ENCODE measurements at regions not wholly inside any gene's neighbourhood (a gene's known extent, or its start where the extent isn't known, plus 50 kb on each side); places are given as distances from the start of the nearest gene placed in this dataset.

DNA sequence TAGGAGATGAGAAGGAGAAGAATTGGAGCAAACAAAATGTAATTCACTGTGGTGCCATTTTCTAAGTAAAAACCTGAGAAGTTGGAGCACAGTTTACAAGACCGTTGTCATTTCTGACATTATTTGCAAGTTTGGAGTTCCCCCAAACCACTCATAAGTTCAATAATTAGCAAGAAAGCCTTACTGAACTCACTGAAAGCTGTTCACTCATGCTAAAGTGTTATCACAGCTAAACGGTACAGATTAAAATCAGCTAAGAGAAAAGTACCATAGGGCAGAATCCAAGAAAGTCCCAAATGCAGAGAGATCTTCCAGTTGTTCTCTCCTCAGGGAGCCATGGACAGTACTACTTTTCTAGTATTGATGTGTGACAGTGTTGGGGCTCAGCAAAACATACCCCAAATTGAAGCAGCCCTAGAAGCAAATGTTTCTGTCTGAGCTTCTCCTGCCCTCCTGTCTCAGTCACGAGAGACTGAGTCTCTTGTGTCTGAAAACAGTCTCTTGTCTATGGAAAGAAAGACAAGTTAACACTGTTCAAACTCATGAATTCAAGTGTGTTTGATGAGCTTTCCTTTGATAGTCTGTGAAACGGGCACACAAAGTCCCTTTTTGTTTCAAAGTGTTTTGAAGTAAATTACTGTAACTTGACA is 221.2 kb downstream of the GABRG2 start:
- FAIRE-seq (no peak), ATAC-seq (no peak), DNase-seq (ENCODE audit: low read depth in 1 of 2, low spot score in 1 of 2) (no peak)
- POLR2A ChIA-PET, result no interaction called here
- CTCF ChIA-PET, result no interaction called here
- Histone ChIP-seq H3K4me1 (no peaks in the 10 kb centered on the region), H3K9me3 (no peaks in the 10 kb centered on the region; the same call in 2 of the 3 replicates), H3K4me3 (no peak overlapping the region), H3K4me2 (no peak overlapping the region), H3K27ac (no peak overlapping the region)
- WGBS (ENCODE audit: missing lambda C conversion rate), result 3% methylated on average over 4 of the region's 4 CpGs
- TF ChIP-seq HDAC2 (IDR thresholded peaks at IDR 0.05), result no peak
- no peak for TF ChIP-seq MYC (IDR thresholded peaks at IDR 0.05; ENCODE audit: borderline replicate concordance, low read length)
- no peak for TF ChIP-seq NR3C1 (IDR thresholded peaks at IDR 0.05)
- TF ChIP-seq HOXA7 (CRISPR knock-in tag; IDR thresholded peaks at IDR 0.05), result no peak
- no peak for TF ChIP-seq HOXB13 (CRISPR knock-in tag; IDR thresholded peaks at IDR 0.05; ENCODE audit: low read depth)

DNA sequence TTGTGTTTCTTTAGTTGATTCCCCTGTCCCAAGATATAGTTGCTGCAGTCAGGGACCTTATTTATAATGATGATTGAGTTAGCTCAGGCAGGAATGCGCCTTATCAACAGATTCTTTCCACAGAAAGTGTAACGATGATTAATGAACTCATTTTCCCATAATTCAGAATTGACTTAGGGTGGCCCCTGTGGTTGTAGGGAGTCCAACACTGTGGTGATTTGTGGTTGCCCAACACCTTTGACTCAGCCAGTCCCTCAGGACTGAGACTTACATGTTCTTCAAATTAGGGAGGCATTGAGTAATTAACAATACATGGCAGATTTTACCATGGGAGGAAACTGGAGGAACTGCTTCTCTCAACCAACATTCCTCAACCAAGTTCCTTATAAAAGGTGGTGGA is 221.9 kb downstream of the GABRG2 start:
- CTCF ChIA-PET, result no interaction called here
- 24% methylated on average over 2 of the region's 2 CpGs for WGBS (ENCODE audit: missing lambda C conversion rate)

DNA sequence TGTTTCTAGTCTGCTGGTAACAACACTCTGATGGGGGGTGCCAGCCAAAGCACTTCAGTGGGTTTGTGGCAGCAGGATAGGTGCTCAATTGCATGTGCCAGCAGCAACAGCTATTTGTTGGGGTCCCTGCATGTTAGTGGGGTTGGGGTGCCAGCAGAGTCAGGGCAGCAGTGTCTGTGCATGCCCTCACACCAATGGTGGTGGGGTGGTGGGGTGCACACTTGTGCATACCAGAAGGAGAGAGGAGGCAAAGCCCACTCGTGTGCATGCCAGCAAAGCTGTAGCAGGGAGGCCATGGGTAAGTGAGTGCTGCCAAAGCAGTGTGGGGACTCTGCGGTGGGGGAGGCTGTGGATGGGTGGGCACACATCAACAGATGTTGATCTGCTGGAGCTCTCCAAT is 232.2 kb downstream of the GABRG2 start:
- Histone ChIP-seq H3K4me1 (no peaks in the 10 kb centered on the region), H3K4me2 (no peak overlapping the region), H3K9me3 (no peaks in the 10 kb centered on the region; the same call in 2 of the 3 replicates), H3K27ac (no peak overlapping the region), H3K4me3 (no peak overlapping the region)
- 4% methylated on average over 2 of the region's 2 CpGs for WGBS (ENCODE audit: missing lambda C conversion rate)
- CTCF ChIA-PET, result no interaction called here
- ATAC-seq, result no peak
- no peak for DNase-seq (ENCODE audit: low read depth in 1 of 2, low spot score in 1 of 2)
- TF ChIP-seq EHF (CRISPR knock-in tag; IDR thresholded peaks at IDR 0.05) (no peak), ZC3H11A (IDR thresholded peaks at IDR 0.05) (no peak), POLR2A (IDR thresholded peaks at IDR 0.05; ENCODE audit: low read length) (no peak), BHLHE40 (IDR thresholded peaks at IDR 0.05; ENCODE audit: low read depth, low read length) (no peak), FOSB (CRISPR knock-in tag; IDR thresholded peaks at IDR 0.05) (no peak), ZFP36 (IDR thresholded peaks at IDR 0.05; ENCODE audit: borderline replicate concordance, partially characterized antibody) (no peak), EHMT2 (IDR thresholded peaks at IDR 0.05; ENCODE audit: low read depth) (no peak), KDM5A (IDR thresholded peaks at IDR 0.05) (no peak), CHD4 (IDR thresholded peaks at IDR 0.05; ENCODE audit: borderline replicate concordance) (no peak), FOXS1 (CRISPR knock-in tag; IDR thresholded peaks at IDR 0.05) (no peak), RAD21 (conservative IDR thresholded peaks at IDR 0.05 in 1 of 2, IDR thresholded peaks at IDR 0.05 in 1 of 2) (no peak), RCOR1 (IDR thresholded peaks at IDR 0.05; ENCODE audit: low read depth, low read length) (no peak), JUN (IDR thresholded peaks at IDR 0.05) (no peak)
- TF ChIP-seq, protein P1, sequence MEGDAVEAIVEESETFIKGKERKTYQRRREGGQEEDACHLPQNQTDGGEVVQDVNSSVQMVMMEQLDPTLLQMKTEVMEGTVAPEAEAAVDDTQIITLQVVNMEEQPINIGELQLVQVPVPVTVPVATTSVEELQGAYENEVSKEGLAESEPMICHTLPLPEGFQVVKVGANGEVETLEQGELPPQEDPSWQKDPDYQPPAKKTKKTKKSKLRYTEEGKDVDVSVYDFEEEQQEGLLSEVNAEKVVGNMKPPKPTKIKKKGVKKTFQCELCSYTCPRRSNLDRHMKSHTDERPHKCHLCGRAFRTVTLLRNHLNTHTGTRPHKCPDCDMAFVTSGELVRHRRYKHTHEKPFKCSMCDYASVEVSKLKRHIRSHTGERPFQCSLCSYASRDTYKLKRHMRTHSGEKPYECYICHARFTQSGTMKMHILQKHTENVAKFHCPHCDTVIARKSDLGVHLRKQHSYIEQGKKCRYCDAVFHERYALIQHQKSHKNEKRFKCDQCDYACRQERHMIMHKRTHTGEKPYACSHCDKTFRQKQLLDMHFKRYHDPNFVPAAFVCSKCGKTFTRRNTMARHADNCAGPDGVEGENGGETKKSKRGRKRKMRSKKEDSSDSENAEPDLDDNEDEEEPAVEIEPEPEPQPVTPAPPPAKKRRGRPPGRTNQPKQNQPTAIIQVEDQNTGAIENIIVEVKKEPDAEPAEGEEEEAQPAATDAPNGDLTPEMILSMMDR (IDR thresholded peaks at IDR 0.05), result no peak
- TF ChIP-seq, protein P2, sequence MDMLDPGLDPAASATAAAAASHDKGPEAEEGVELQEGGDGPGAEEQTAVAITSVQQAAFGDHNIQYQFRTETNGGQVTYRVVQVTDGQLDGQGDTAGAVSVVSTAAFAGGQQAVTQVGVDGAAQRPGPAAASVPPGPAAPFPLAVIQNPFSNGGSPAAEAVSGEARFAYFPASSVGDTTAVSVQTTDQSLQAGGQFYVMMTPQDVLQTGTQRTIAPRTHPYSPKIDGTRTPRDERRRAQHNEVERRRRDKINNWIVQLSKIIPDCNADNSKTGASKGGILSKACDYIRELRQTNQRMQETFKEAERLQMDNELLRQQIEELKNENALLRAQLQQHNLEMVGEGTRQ (IDR thresholded peaks at IDR 0.05), result no peak
- no peak for FAIRE-seq
- POLR2A ChIA-PET, result no interaction called here

More for the DNA sequence above, 221.9 kb downstream of the GABRG2 start:
- Histone ChIP-seq H3K4me3 (no peak overlapping the region), H3K9me3 (no peaks in the 10 kb centered on the region; the same call in 2 of the 3 replicates), H3K27ac (no peak overlapping the region), H3K4me1 (no peaks in the 10 kb centered on the region), H3K4me2 (no peak overlapping the region)
- ATAC-seq, result no peak
- FAIRE-seq, result no peak
- POLR2A ChIA-PET, result no interaction called here
- no peak for DNase-seq (ENCODE audit: low read depth in 1 of 2, low spot score in 1 of 2)
- TF ChIP-seq EP300 (IDR thresholded peaks at IDR 0.05) (no peak), PHF8 (IDR thresholded peaks at IDR 0.05; ENCODE audit: borderline replicate concordance, low read depth) (no peak), JUNB (IDR thresholded peaks at IDR 0.05) (no peak), CEBPB (IDR thresholded peaks at IDR 0.05) (no peak), HEYL (CRISPR knock-in tag; IDR thresholded peaks at IDR 0.05) (no peak), ESRRA (IDR thresholded peaks at IDR 0.05; ENCODE audit: borderline replicate concordance, low read length) (no peak), HOXB5 (CRISPR knock-in tag; IDR thresholded peaks at IDR 0.05) (no peak)
- TF ChIP-seq, protein P3, sequence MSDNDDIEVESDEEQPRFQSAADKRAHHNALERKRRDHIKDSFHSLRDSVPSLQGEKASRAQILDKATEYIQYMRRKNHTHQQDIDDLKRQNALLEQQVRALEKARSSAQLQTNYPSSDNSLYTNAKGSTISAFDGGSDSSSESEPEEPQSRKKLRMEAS (IDR thresholded peaks at IDR 0.05), result no peak
- TF ChIP-seq, protein P4, sequence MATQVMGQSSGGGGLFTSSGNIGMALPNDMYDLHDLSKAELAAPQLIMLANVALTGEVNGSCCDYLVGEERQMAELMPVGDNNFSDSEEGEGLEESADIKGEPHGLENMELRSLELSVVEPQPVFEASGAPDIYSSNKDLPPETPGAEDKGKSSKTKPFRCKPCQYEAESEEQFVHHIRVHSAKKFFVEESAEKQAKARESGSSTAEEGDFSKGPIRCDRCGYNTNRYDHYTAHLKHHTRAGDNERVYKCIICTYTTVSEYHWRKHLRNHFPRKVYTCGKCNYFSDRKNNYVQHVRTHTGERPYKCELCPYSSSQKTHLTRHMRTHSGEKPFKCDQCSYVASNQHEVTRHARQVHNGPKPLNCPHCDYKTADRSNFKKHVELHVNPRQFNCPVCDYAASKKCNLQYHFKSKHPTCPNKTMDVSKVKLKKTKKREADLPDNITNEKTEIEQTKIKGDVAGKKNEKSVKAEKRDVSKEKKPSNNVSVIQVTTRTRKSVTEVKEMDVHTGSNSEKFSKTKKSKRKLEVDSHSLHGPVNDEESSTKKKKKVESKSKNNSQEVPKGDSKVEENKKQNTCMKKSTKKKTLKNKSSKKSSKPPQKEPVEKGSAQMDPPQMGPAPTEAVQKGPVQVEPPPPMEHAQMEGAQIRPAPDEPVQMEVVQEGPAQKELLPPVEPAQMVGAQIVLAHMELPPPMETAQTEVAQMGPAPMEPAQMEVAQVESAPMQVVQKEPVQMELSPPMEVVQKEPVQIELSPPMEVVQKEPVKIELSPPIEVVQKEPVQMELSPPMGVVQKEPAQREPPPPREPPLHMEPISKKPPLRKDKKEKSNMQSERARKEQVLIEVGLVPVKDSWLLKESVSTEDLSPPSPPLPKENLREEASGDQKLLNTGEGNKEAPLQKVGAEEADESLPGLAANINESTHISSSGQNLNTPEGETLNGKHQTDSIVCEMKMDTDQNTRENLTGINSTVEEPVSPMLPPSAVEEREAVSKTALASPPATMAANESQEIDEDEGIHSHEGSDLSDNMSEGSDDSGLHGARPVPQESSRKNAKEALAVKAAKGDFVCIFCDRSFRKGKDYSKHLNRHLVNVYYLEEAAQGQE (IDR thresholded peaks at IDR 0.05), result no peak
